ENCODE measurements at regions not wholly inside any gene's neighbourhood (a gene's known extent, or its start where the extent isn't known, plus 50 kb on each side); places are given as distances from the start of the nearest gene placed in this dataset.

DNA sequence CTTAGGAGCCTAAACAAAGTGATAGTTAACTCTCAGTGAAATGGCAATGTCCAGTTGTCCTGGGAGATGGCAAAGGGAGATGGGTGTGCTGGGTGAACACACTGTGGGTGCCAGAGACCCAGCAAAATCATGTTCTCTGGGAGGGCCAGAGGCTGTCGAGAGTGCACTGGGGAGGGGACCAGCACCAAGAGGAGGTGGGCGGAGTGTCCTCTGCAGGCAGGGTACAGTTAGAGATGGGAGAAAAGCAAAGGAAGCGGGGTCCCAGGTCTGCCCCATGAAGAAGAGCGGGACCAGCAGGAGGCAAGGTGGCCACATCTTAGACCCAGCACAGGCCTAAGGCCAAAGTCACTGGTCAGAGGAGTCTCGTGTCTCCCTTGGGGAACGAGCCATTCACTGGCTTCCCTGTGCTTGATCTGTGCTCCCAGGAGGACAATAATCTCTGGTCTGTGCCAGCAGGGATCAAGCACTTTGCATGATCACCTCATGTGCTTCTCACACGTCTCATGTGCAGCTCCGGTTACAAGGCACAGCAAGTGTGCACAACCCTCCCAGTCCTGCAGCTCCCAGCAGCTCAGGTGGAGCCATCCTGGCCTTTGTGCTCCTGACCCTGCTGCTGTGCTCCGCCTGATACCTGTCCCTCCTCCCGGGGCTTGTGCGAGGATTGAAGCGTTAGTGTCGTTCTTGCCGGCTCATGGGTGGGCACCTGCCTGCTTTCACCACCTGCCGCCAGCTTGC lies 100.9 kb downstream of the FAM53A start:
- no peak for TF ChIP-seq CTCF (conservative IDR thresholded peaks at IDR 0.05)
- no peak for TF ChIP-seq ZFX (IDR thresholded peaks at IDR 0.05)

Measured in C4-2B (cell line).